DMS53 (cell line): ENCODE measurements at regions not wholly inside any gene's neighbourhood (a gene's known extent, or its start where the extent isn't known, plus 50 kb on each side); places are given as distances from the start of the nearest gene placed in this dataset.
A peak's percentile ranks its signal among the peaks of the same experiment; 100 is the strongest.
"Not testable (repeated sequence)": the region's sequence is repeated elsewhere in the genome, so short reads cannot be mapped to it uniquely, and the experiment has no call there.

Source experiments
- DNase-seq: peaks from one replicate; lab custom pipeline; 2025; lab: John Stamatoyannopoulos, UW

- peak; percentile 69 for DNase-seq
Measured at GRCh38 chr21:17679002-17679600, 66.4 kb upstream of the BTG3 start.

GRCh38 chr21:17676930-17677329, 64.2 kb upstream of the BTG3 start:
- DNase-seq, result not testable (repeated sequence)

- DNase-seq, result no peak
Measured at GRCh38 chr21:17674106-17674505, 61.4 kb upstream of the BTG3 start.

GRCh38 chr21:17673261-17674020, 60.7 kb upstream of the BTG3 start:
- no peak for DNase-seq

- no peak for DNase-seq
Measured at GRCh38 chr21:17671733-17672132, 59.0 kb upstream of the BTG3 start.

- DNase-seq, result no peak
Measured at GRCh38 chr21:17668479-17669140, 55.9 kb upstream of the BTG3 start.

GRCh38 chr21:17667256-17667655, 54.6 kb upstream of the BTG3 start:
- DNase-seq, result no peak
